ENCODE measurements at regions not wholly inside any gene's neighbourhood (a gene's known extent, or its start where the extent isn't known, plus 50 kb on each side); places are given as distances from the start of the nearest gene placed in this dataset.
"Not testable (repeated sequence)": the region's sequence is repeated elsewhere in the genome, so short reads cannot be mapped to it uniquely, and the experiment has no call there.

- H3K27ac Mint-ChIP-seq; H3K4me3 Mint-ChIP-seq; H3K36me3 Mint-ChIP-seq (ENCODE audit: low read depth); H3K27me3 ChIP-seq (ENCODE audit: insufficient read depth); H3K79me2 ChIP-seq (replicated peaks; ENCODE audit: insufficient read depth); H3K4me1 Mint-ChIP-seq; H3K36me3 ChIP-seq (ENCODE audit: insufficient read depth); ATAC-seq; H3K4me1 ChIP-seq (ENCODE audit: insufficient read depth); H2AFZ ChIP-seq; H3K4me2 ChIP-seq; H3K9me2 ChIP-seq (ENCODE audit: insufficient read depth); H3K27ac ChIP-seq (ENCODE audit: low read depth); DNase-seq (ENCODE audit: low spot score); H3K4me3 ChIP-seq; H3K27me3 Mint-ChIP-seq (ENCODE audit: insufficient read depth, low read depth, poor library complexity); H3K9me3 Mint-ChIP-seq; H4K20me1 ChIP-seq (replicated peaks; ENCODE audit: insufficient read depth); H3F3A ChIP-seq (replicated peaks; ENCODE audit: low read depth): not testable (repeated sequence)
Observed at GRCh38 chr6:78806792-78807191, 60.6 kb upstream of the IRAK1BP1 start.

DNA sequence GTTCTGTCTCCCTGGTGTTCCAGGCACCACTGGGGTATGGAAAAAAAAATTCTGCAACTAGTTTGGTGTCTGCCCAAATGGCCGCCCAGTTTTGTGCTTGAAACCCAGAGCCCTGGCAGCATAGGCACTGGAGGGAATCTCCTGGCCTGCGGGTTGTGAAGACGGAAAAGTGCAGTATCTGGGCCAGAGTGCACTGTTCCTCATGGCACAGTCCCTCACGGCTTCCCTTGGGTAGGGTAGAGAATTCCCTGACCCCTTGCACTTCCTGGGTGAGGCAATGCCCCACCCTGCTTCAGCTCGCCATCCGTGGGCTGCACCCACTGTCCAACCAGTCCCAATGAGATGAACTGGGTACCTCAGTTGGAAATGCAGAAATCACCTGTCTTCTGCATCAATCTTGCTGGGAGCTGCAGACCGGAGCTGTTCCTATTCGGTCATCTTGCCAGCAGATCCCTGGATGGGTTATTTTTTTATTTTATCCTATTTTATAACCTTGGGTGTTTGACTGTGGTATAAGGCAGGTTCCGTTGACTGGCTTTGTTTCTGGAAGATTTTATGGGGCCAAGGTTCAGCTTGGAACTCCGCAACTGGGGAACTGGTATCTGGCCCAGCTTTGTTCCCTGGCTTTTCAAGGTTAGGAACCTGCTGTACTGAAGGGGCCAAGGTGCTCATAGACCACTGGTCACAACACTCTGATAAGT is 59.5 kb upstream of the IRAK1BP1 start:
- not testable (repeated sequence) for H3K4me1 ChIP-seq (ENCODE audit: insufficient read depth); H3K4me3 ChIP-seq; H3K9me3 Mint-ChIP-seq; H3K79me2 ChIP-seq (replicated peaks; ENCODE audit: insufficient read depth); H3K9me2 ChIP-seq (ENCODE audit: insufficient read depth); H3K27ac ChIP-seq (ENCODE audit: low read depth); H3K27me3 Mint-ChIP-seq (ENCODE audit: insufficient read depth, low read depth, poor library complexity); H3K4me2 ChIP-seq; H3K27ac Mint-ChIP-seq; H3K36me3 ChIP-seq (ENCODE audit: insufficient read depth); H3F3A ChIP-seq (replicated peaks; ENCODE audit: low read depth); H3K4me1 Mint-ChIP-seq; ATAC-seq; DNase-seq (ENCODE audit: low spot score); H3K4me3 Mint-ChIP-seq; H3K27me3 ChIP-seq (ENCODE audit: insufficient read depth); H2AFZ ChIP-seq; H3K36me3 Mint-ChIP-seq (ENCODE audit: low read depth); H4K20me1 ChIP-seq (replicated peaks; ENCODE audit: insufficient read depth)

DNA sequence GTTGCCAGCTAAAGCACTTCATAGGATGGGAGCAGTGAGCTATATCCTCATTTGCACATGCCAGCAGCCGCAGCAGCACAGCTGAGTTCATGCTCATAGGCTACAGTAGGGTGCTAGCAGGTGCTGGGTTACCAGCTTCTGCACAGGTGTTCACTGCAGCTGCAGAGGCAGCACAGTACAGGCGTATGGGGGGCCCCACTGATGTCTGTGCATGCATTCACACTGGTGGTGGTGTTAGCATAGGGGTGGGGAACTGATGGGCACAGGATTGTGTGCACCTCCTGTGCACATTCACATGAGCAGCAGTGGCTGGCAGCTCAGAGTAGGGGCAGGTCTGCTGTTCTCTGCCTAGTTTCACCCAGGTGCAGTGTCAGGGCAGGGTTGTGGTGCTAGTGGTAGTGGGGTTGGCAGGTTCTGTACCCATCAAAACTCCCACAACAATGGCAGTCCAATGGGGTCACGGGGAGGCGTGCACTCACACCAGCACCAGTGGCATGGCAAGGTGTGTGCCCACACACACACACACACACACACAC is 58.9 kb upstream of the IRAK1BP1 start:
- Mint-ChIP-seq H3K4me1 (no peaks in the 10 kb centered on the region), H3K4me3 (no peak overlapping the region), H3K27ac (no peak overlapping the region), H3K36me3 (ENCODE audit: low read depth) (no peaks in the 10 kb centered on the region), H3K27me3 (ENCODE audit: insufficient read depth, low read depth, poor library complexity) (no peaks in the 10 kb centered on the region), H3K9me3 (no peaks in the 10 kb centered on the region; the same call in 2 of the 3 replicates)
- no peak for TF ChIP-seq EZH2phosphoT487 (IDR thresholded peaks at IDR 0.05; ENCODE audit: unreplicated experiment)
- no peak for TF ChIP-seq ZNF331 (CRISPR knock-in tag; IDR thresholded peaks at IDR 0.05; ENCODE audit: low read depth)
- no peak for TF ChIP-seq JUNB (IDR thresholded peaks at IDR 0.05; ENCODE audit: unreplicated experiment)
- TF ChIP-seq CREB1 (CRISPR knock-in tag; IDR thresholded peaks at IDR 0.05; ENCODE audit: low read depth): no peak
- no peak for TF ChIP-seq CTCF (conservative IDR thresholded peaks at IDR 0.05; ENCODE audit: low read depth in 2 of 2)
- no peak for TF ChIP-seq EZH2 (IDR thresholded peaks at IDR 0.05; ENCODE audit: low read depth, unreplicated experiment)
- H3K9me2 ChIP-seq (ENCODE audit: insufficient read depth): no peaks in the 10 kb centered on the region
- no peaks in the 10 kb centered on the region for H3K27me3 ChIP-seq (ENCODE audit: insufficient read depth)
- ATAC-seq (no peak), DNase-seq (ENCODE audit: low spot score) (no peak)
- no peak overlapping the region for H3K27ac ChIP-seq (ENCODE audit: low read depth)
- H4K20me1 ChIP-seq (replicated peaks; ENCODE audit: insufficient read depth): no peaks in the 10 kb centered on the region
- no peaks in the 10 kb centered on the region for H3F3A ChIP-seq (replicated peaks; ENCODE audit: low read depth)
- H3K79me2 ChIP-seq (replicated peaks; ENCODE audit: insufficient read depth): no peaks in the 10 kb centered on the region
- H2AFZ ChIP-seq: no peak overlapping the region
- no peaks in the 10 kb centered on the region for H3K4me1 ChIP-seq (ENCODE audit: insufficient read depth)
- no peak overlapping the region for H3K4me2 ChIP-seq
- no peaks in the 10 kb centered on the region for H3K36me3 ChIP-seq (ENCODE audit: insufficient read depth)
- H3K4me3 ChIP-seq: no peak overlapping the region

All from GM23338 (cell line).